ENCODE measurements at regions not wholly inside any gene's neighbourhood (a gene's known extent, or its start where the extent isn't known, plus 50 kb on each side); places are given as distances from the start of the nearest gene placed in this dataset.

GRCh38 chr11:69385832-69386427, 92.0 kb downstream of the MYEOV start:
- Histone ChIP-seq H3K4me3 (no peak overlapping the region), H3K9ac (ENCODE audit: insufficient read length) (no peak overlapping the region), H3K36me3 (ENCODE audit: insufficient read depth, low read length) (no peaks in the 10 kb centered on the region), H3K9me3 (ENCODE audit: low read depth, low read length) (no peaks in the 10 kb centered on the region; the same call in 1 of the 2 replicates), H3K27ac (no peak overlapping the region)
- TF ChIP-seq POLR2AphosphoS5 (IDR thresholded peaks at IDR 0.05; ENCODE audit: borderline replicate concordance, low read depth, low read length) (no peak), EZH2 (IDR thresholded peaks at IDR 0.05) (no peak), FOXP2 (optimal IDR thresholded peaks at IDR 0.05; ENCODE audit: control extremely low read depth, extremely low read length, insufficient read depth) (no peak)
- no peak for DNase-seq (ENCODE audit: low read depth, low spot score)

GRCh38 chr11:69386594-69387408, 92.8 kb downstream of the MYEOV start:
- no peaks in the 10 kb centered on the region for H3K36me3 ChIP-seq (ENCODE audit: insufficient read depth, low read length)
- H3K27ac ChIP-seq, result no peak overlapping the region
- H3K4me3 ChIP-seq, result no peak overlapping the region
- no peak for TF ChIP-seq FOXP2 (optimal IDR thresholded peaks at IDR 0.05; ENCODE audit: control extremely low read depth, extremely low read length, insufficient read depth)
- TF ChIP-seq EZH2 (IDR thresholded peaks at IDR 0.05), result no peak
- H3K9ac ChIP-seq (ENCODE audit: insufficient read length), result no peak overlapping the region
- no peak for DNase-seq (ENCODE audit: low read depth, low spot score)
- H3K9me3 ChIP-seq (ENCODE audit: low read depth, low read length), result no peaks in the 10 kb centered on the region; the same call in 1 of the 2 replicates

GRCh38 chr11:69387409-69387885, 93.5 kb downstream of the MYEOV start:
- Histone ChIP-seq H3K4me3 (no peak overlapping the region), H3K9ac (ENCODE audit: insufficient read length) (no peak overlapping the region), H3K36me3 (ENCODE audit: insufficient read depth, low read length) (no peaks in the 10 kb centered on the region), H3K27ac (no peak overlapping the region), H3K9me3 (ENCODE audit: low read depth, low read length) (no peaks in the 10 kb centered on the region; the same call in 1 of the 2 replicates)
- TF ChIP-seq POLR2AphosphoS5 (IDR thresholded peaks at IDR 0.05; ENCODE audit: borderline replicate concordance, low read depth, low read length) (no peak), EZH2 (IDR thresholded peaks at IDR 0.05) (no peak), FOXP2 (optimal IDR thresholded peaks at IDR 0.05; ENCODE audit: control extremely low read depth, extremely low read length, insufficient read depth) (no peak)
- no peak for DNase-seq (ENCODE audit: low read depth, low spot score)

- H3K4me3 ChIP-seq, result no peak overlapping the region
- no peaks in the 10 kb centered on the region for H3K36me3 ChIP-seq (ENCODE audit: insufficient read depth, low read length)
- H3K27ac ChIP-seq, result no peak overlapping the region
- no peaks in the 10 kb centered on the region; the same call in 1 of the 2 replicates for H3K9me3 ChIP-seq (ENCODE audit: low read depth, low read length)
- H3K9ac ChIP-seq (ENCODE audit: insufficient read length), result no peak overlapping the region
- DNase-seq (ENCODE audit: low read depth, low spot score), result no peak
- no peak for TF ChIP-seq EZH2 (IDR thresholded peaks at IDR 0.05)
- TF ChIP-seq FOXP2 (optimal IDR thresholded peaks at IDR 0.05; ENCODE audit: control extremely low read depth, extremely low read length, insufficient read depth), result no peak
- TF ChIP-seq POLR2AphosphoS5 (IDR thresholded peaks at IDR 0.05; ENCODE audit: borderline replicate concordance, low read depth, low read length), result no peak
Measured at GRCh38 chr11:69388210-69388609, 93.3 kb upstream of the LINC01488 start.

GRCh38 chr11:69388661-69389060, 92.8 kb upstream of the LINC01488 start:
- Histone ChIP-seq H3K27ac (no peak overlapping the region), H3K9ac (ENCODE audit: insufficient read length) (no peak overlapping the region), H3K9me3 (ENCODE audit: low read depth, low read length) (no peaks in the 10 kb centered on the region; the same call in 1 of the 2 replicates), H3K36me3 (ENCODE audit: insufficient read depth, low read length) (no peaks in the 10 kb centered on the region), H3K4me3 (no peak overlapping the region)
- TF ChIP-seq FOXP2 (optimal IDR thresholded peaks at IDR 0.05; ENCODE audit: control extremely low read depth, extremely low read length, insufficient read depth), result no peak
- no peak for TF ChIP-seq EZH2 (IDR thresholded peaks at IDR 0.05)
- TF ChIP-seq POLR2AphosphoS5 (IDR thresholded peaks at IDR 0.05; ENCODE audit: borderline replicate concordance, low read depth, low read length), result no peak
- no peak for DNase-seq (ENCODE audit: low read depth, low spot score)

- no peak overlapping the region for H3K4me3 ChIP-seq
- no peaks in the 10 kb centered on the region; the same call in 1 of the 2 replicates for H3K9me3 ChIP-seq (ENCODE audit: low read depth, low read length)
- H3K27ac ChIP-seq, result no peak overlapping the region
- no peak for DNase-seq (ENCODE audit: low read depth, low spot score)
- H3K36me3 ChIP-seq (ENCODE audit: insufficient read depth, low read length), result no peaks in the 10 kb centered on the region
- no peak overlapping the region for H3K9ac ChIP-seq (ENCODE audit: insufficient read length)
- TF ChIP-seq POLR2AphosphoS5 (IDR thresholded peaks at IDR 0.05; ENCODE audit: borderline replicate concordance, low read depth, low read length), result no peak
- no peak for TF ChIP-seq FOXP2 (optimal IDR thresholded peaks at IDR 0.05; ENCODE audit: control extremely low read depth, extremely low read length, insufficient read depth)
- no peak for TF ChIP-seq EZH2 (IDR thresholded peaks at IDR 0.05)
Measured at GRCh38 chr11:69390561-69390960, 90.9 kb upstream of the LINC01488 start.

- no peak for DNase-seq (ENCODE audit: low read depth, low spot score)
- Histone ChIP-seq H3K36me3 (ENCODE audit: insufficient read depth, low read length) (no peaks in the 10 kb centered on the region), H3K9ac (ENCODE audit: insufficient read length) (no peak overlapping the region), H3K27ac (no peak overlapping the region), H3K4me3 (no peak overlapping the region), H3K9me3 (ENCODE audit: low read depth, low read length) (no peaks in the 10 kb centered on the region; the same call in 1 of the 2 replicates)
- TF ChIP-seq FOXP2 (optimal IDR thresholded peaks at IDR 0.05; ENCODE audit: control extremely low read depth, extremely low read length, insufficient read depth) (no peak), POLR2AphosphoS5 (IDR thresholded peaks at IDR 0.05; ENCODE audit: borderline replicate concordance, low read depth, low read length) (no peak), EZH2 (IDR thresholded peaks at IDR 0.05) (no peak)
Measured at GRCh38 chr11:69391192-69392103, 90.0 kb upstream of the LINC01488 start.

All from SK-N-MC (cell line).